ENCODE measurements at regions not wholly inside any gene's neighbourhood (a gene's known extent, or its start where the extent isn't known, plus 50 kb on each side); places are given as distances from the start of the nearest gene placed in this dataset.

DNA sequence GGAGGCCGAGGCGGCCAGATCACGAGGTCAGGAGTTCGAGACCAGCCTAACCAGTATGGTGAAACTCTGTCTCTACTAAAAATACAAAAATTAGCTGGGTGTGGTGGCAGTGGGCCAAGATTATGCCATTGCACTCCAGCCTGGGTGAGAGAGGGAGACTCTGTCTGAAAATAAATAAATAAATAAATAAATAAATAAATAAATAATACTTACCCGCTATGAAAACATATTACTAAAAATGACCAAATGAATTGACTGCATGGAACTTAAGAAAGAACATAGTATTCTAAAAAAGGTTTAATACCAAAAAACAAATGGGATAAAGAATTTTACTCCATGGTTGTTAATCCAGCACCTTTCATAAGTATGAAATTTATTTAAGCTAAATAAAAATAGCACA, 305.0 kb downstream of the GATA3 start:
- Histone ChIP-seq H3K4me3 (no peak overlapping the region), H3K9ac (no peak overlapping the region), H3K4me2 (ENCODE audit: unreplicated experiment) (no peak overlapping the region), H3K36me3 (ENCODE audit: low read depth) (no peaks in the 10 kb centered on the region), H3K9me2 (ENCODE audit: insufficient read depth) (no peaks in the 10 kb centered on the region), H3K27ac (no peak overlapping the region), H4K20me1 (ENCODE audit: insufficient read depth) (no peaks in the 10 kb centered on the region), H3K79me2 (ENCODE audit: insufficient read depth) (no peaks in the 10 kb centered on the region), H3K27me3 (replicated peaks; ENCODE audit: insufficient read depth) (no peaks in the 10 kb centered on the region), H3K4me1 (ENCODE audit: insufficient read depth) (no peaks in the 10 kb centered on the region), H3K9me3 (ENCODE audit: low read depth) (no peaks in the 10 kb centered on the region), H3F3A (ENCODE audit: insufficient read depth) (no peaks in the 10 kb centered on the region), H2AFZ (no peak overlapping the region)
- in situ Hi-C loops (cut with MboI), result no loop called here
- TF ChIP-seq EZH2phosphoT487 (IDR thresholded peaks at IDR 0.05; ENCODE audit: insufficient read depth, low read depth), result no peak
- no peak for TF ChIP-seq EZH2 (IDR thresholded peaks at IDR 0.05; ENCODE audit: insufficient read depth, poor library complexity, severe bottlenecking)
- WGBS, 2 experiments (ENCODE audit: low coverage in 1 of 2, low lambda C conversion rate in 2 of 2, missing lambda C conversion rate in 2 of 2), result 42 to 70% methylated on average over 5 of the region's 5 CpGs
- DNase-seq, result no peak

DNA sequence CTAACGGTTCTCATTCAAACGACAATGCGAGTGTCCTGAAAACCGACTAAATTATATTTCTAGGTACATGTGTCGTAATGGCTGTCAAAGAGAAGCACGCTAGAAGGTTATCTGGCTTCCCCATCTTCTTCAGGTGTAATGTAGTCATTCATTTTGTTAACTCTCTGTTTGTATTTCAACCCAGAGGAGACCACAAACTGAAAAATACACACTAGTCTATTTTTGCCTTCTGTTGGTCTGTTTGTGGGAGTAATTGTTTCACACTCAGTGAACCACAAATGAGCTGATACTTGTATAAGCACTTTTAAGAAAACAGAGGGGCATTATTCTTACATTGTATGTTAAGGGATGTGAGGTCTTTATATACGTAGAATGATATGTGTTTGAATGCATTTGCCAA, 305.9 kb downstream of the GATA3 start:
- H3K4me1 ChIP-seq (ENCODE audit: insufficient read depth), result no peaks in the 10 kb centered on the region
- H3K79me2 ChIP-seq (ENCODE audit: insufficient read depth), result no peaks in the 10 kb centered on the region
- H3K9ac ChIP-seq, result no peak overlapping the region
- in situ Hi-C loops (cut with MboI), result no loop called here
- H3F3A ChIP-seq (ENCODE audit: insufficient read depth), result no peaks in the 10 kb centered on the region
- H3K9me3 ChIP-seq (ENCODE audit: low read depth), result no peaks in the 10 kb centered on the region
- no peaks in the 10 kb centered on the region for H3K27me3 ChIP-seq (replicated peaks; ENCODE audit: insufficient read depth)
- H3K27ac ChIP-seq, result no peak overlapping the region
- WGBS, 2 experiments (ENCODE audit: low coverage in 1 of 2, low lambda C conversion rate in 2 of 2, missing lambda C conversion rate in 2 of 2), result 45 to 46% methylated on average over 7 of the region's 7 CpGs
- H2AFZ ChIP-seq, result no peak overlapping the region
- no peak for DNase-seq
- no peaks in the 10 kb centered on the region for H3K36me3 ChIP-seq (ENCODE audit: low read depth)
- no peak overlapping the region for H3K4me2 ChIP-seq (ENCODE audit: unreplicated experiment)
- no peak overlapping the region for H3K4me3 ChIP-seq
- no peaks in the 10 kb centered on the region for H4K20me1 ChIP-seq (ENCODE audit: insufficient read depth)
- no peak for TF ChIP-seq EZH2 (IDR thresholded peaks at IDR 0.05; ENCODE audit: insufficient read depth, poor library complexity, severe bottlenecking)
- TF ChIP-seq EZH2phosphoT487 (IDR thresholded peaks at IDR 0.05; ENCODE audit: insufficient read depth, low read depth), result no peak
- H3K9me2 ChIP-seq (ENCODE audit: insufficient read depth), result no peaks in the 10 kb centered on the region

DNA sequence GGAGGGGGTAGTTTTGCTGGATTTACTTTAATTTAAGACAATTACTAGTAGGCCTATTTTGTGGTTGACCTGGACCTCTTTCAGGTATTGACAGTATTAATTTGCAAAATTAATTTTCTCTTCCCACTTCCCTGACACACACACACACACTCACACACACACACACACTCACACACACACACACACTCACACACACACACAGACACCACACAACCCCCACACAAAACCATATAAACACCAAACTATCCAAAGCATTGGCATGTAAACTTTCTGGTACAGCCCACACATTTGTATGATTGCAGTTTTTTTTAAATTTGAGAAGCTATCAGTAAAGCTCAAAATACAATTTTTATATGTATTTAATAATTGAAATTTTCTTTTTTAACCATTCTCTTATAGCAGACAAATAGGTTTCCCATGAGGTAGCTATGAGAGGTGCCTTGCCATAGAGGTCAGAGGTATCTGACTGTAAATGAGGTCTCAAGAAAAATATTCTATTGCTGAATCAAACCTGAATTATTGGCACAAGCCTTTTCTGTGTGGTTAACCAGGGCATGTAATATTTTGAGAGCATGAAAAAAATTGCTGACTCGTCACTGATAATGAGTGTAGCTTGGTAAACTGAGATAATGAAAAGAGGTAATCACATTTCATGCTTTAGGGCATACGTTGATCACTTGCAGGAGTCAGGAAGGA, 306.5 kb downstream of the GATA3 start:
- Histone ChIP-seq H3K4me3 (no peak overlapping the region), H3K27me3 (replicated peaks; ENCODE audit: insufficient read depth) (no peaks in the 10 kb centered on the region), H3K4me2 (ENCODE audit: unreplicated experiment) (no peak overlapping the region), H4K20me1 (ENCODE audit: insufficient read depth) (no peaks in the 10 kb centered on the region), H3K27ac (no peak overlapping the region), H3F3A (ENCODE audit: insufficient read depth) (no peaks in the 10 kb centered on the region), H3K79me2 (ENCODE audit: insufficient read depth) (no peaks in the 10 kb centered on the region), H3K9ac (no peak overlapping the region), H3K4me1 (ENCODE audit: insufficient read depth) (no peaks in the 10 kb centered on the region), H3K9me3 (ENCODE audit: low read depth) (no peaks in the 10 kb centered on the region), H2AFZ (no peak overlapping the region), H3K36me3 (ENCODE audit: low read depth) (no peaks in the 10 kb centered on the region), H3K9me2 (ENCODE audit: insufficient read depth) (no peaks in the 10 kb centered on the region)
- DNase-seq, result no peak
- TF ChIP-seq EZH2 (IDR thresholded peaks at IDR 0.05; ENCODE audit: insufficient read depth, poor library complexity, severe bottlenecking) (no peak), EZH2phosphoT487 (IDR thresholded peaks at IDR 0.05; ENCODE audit: insufficient read depth, low read depth) (no peak)
- in situ Hi-C loops (cut with MboI), result no loop called here
- whole genome bisulfite sequencing, 2 experiments (ENCODE audit: low coverage in 1 of 2, low lambda C conversion rate in 2 of 2, missing lambda C conversion rate in 2 of 2), result 0 to 3% methylated on average over 2 of the region's 2 CpGs

DNA sequence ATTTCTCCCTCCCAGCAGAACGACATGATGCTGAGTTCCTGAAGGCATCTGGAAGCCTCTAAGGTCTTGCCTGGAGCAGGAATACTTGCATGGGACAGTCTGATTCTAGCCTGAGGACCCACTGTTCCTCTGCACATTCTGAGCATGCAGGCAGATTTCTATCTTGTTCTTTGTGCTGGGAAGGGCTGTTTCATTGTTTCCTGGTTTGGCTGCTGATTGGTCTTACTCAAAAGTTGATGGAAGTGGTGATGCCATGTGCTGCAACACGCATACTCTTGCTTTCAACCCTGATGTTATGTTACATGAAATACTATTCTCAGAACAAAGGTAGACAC, 307.0 kb downstream of the GATA3 start:
- 25% methylated on average over 2 of the region's 2 CpGs for WGBS, 2 experiments (ENCODE audit: low coverage in 1 of 2, low lambda C conversion rate in 2 of 2, missing lambda C conversion rate in 2 of 2)
- no peak overlapping the region for H3K4me3 ChIP-seq

More for the DNA sequence above, 307.0 kb downstream of the GATA3 start:
- Histone ChIP-seq H3K9me2 (ENCODE audit: insufficient read depth) (no peaks in the 10 kb centered on the region), H3K27me3 (replicated peaks; ENCODE audit: insufficient read depth) (no peaks in the 10 kb centered on the region), H3K9me3 (ENCODE audit: low read depth) (no peaks in the 10 kb centered on the region), H3K9ac (no peak overlapping the region), H3K27ac (no peak overlapping the region), H4K20me1 (ENCODE audit: insufficient read depth) (no peaks in the 10 kb centered on the region), H3F3A (ENCODE audit: insufficient read depth) (no peaks in the 10 kb centered on the region), H3K4me2 (ENCODE audit: unreplicated experiment) (no peak overlapping the region), H3K36me3 (ENCODE audit: low read depth) (no peaks in the 10 kb centered on the region), H3K4me1 (ENCODE audit: insufficient read depth) (no peaks in the 10 kb centered on the region), H2AFZ (no peak overlapping the region), H3K79me2 (ENCODE audit: insufficient read depth) (no peaks in the 10 kb centered on the region)
- no peak for DNase-seq
- in situ Hi-C loops (cut with MboI), result no loop called here
- TF ChIP-seq EZH2 (IDR thresholded peaks at IDR 0.05; ENCODE audit: insufficient read depth, poor library complexity, severe bottlenecking) (no peak), EZH2phosphoT487 (IDR thresholded peaks at IDR 0.05; ENCODE audit: insufficient read depth, low read depth) (no peak)
